Mesenchymal stem cell (in vitro differentiated cells and primary cell): ENCODE measurements at regions not wholly inside any gene's neighbourhood (a gene's known extent, or its start where the extent isn't known, plus 50 kb on each side); places are given as distances from the start of the nearest gene placed in this dataset.

Source experiments
- DNase-seq: peaks from one replicate; pipeline ENCODE4 v3.0.0-alpha.2; 2013
- H2AFZ ChIP-seq: one replicate; pipeline ENCODE4 v1.6.1; 2013; ENCODE audit warnings: low read depth, mild to moderate bottlenecking, control low read depth, inconsistent platforms, low read length, moderate library complexity
- H2AK5ac ChIP-seq: 2 replicates; pipeline ENCODE4 v1.6.1; 2013; ENCODE audit warnings: low read length, moderate library complexity, mild to moderate bottlenecking, inconsistent platforms; ENCODE audit not compliant: severe bottlenecking
- H2BK120ac ChIP-seq: one replicate; pipeline ENCODE4 v1.6.1; 2013; ENCODE audit warnings: low read depth, mild to moderate bottlenecking, inconsistent platforms, low read length, moderate library complexity
- H2BK12ac ChIP-seq, 2 experiments: one replicate each; pipeline ENCODE4 v1.6.1; 2013; ENCODE audit warnings: inconsistent platforms in 2 of 2, low read length in 2 of 2, mild to moderate bottlenecking in 2 of 2, moderate library complexity in 2 of 2, control low read depth in 1 of 2
- H2BK15ac ChIP-seq: one replicate; pipeline ENCODE4 v1.6.1; 2013; ENCODE audit warnings: mild to moderate bottlenecking, low read depth, inconsistent platforms; ENCODE audit not compliant: poor library complexity, severe bottlenecking
- H2BK5ac ChIP-seq: 2 replicates; pipeline ENCODE4 v1.6.1; 2013; ENCODE audit warnings: low read depth, mild to moderate bottlenecking, low read length, control low read depth, inconsistent platforms; ENCODE audit not compliant: poor library complexity, severe bottlenecking
- H3K14ac ChIP-seq, 2 experiments: one replicate each; pipeline ENCODE4 v1.6.1; 2013; ENCODE audit warnings: inconsistent platforms in 2 of 2, low read length in 2 of 2, control low read depth in 1 of 2, mild to moderate bottlenecking in 1 of 2, moderate library complexity in 1 of 2
- H3K18ac ChIP-seq, 2 experiments: one replicate each; pipeline ENCODE4 v1.6.1; 2013; ENCODE audit warnings: inconsistent platforms in 2 of 2, low read length in 2 of 2, control low read depth in 1 of 2, low read depth in 1 of 2, mild to moderate bottlenecking in 1 of 2
- H3K23ac ChIP-seq, 2 experiments: one replicate each; pipeline ENCODE4 v1.6.1; 2013; ENCODE audit warnings: inconsistent platforms in 2 of 2, low read length in 2 of 2, mild to moderate bottlenecking in 2 of 2, moderate library complexity in 2 of 2, control low read depth in 1 of 2
- H3K27ac ChIP-seq: 2 replicates; pipeline ENCODE4 v1.5.1; 2013; ENCODE audit warnings: mild to moderate bottlenecking, moderate library complexity, low read length, control low read depth, inconsistent platforms; ENCODE audit not compliant: poor library complexity, severe bottlenecking
- H3K27me3 ChIP-seq, 2 experiments: 2 replicates each; pipeline versions ENCODE4 v1.6.1 to v1.7.0; 2013; ENCODE audit warnings: low read length in 2 of 2, mild to moderate bottlenecking in 2 of 2, moderate library complexity in 2 of 2, control low read depth in 1 of 2, inconsistent platforms in 1 of 2; ENCODE audit not compliant: control insufficient read depth in 1 of 2, insufficient read depth in 1 of 2
- H3K36me3 ChIP-seq, 2 experiments: 2 replicates each; pipeline versions ENCODE4 v1.6.1 to v1.7.0; 2013; ENCODE audit warnings: low read length in 2 of 2, control low read depth in 1 of 2, inconsistent platforms in 1 of 2, low read depth in 1 of 2, mild to moderate bottlenecking in 1 of 2; ENCODE audit not compliant: insufficient read depth in 2 of 2, control insufficient read depth in 1 of 2
- H3K4ac ChIP-seq, 2 experiments: one replicate each; pipeline ENCODE4 v1.6.1; 2013; ENCODE audit warnings: inconsistent platforms in 2 of 2, low read length in 2 of 2, mild to moderate bottlenecking in 2 of 2, moderate library complexity in 2 of 2, control low read depth in 1 of 2, low read depth in 1 of 2
- H3K4me1 ChIP-seq: 2 replicates; pipeline ENCODE4 v1.6.1; 2013; ENCODE audit warnings: low read depth, low read length, control low read depth; ENCODE audit not compliant: control insufficient read depth, insufficient read depth
- H3K4me2 ChIP-seq: 2 replicates; pipeline ENCODE4 v1.6.1; 2013; ENCODE audit warnings: low read length, mild to moderate bottlenecking, inconsistent platforms; ENCODE audit not compliant: poor library complexity, severe bottlenecking
- H3K4me3 ChIP-seq, 2 experiments: 2 replicates each; pipeline versions ENCODE4 v1.5.1 to v1.7.0; 2013; ENCODE audit warnings: low read length in 2 of 2, mild to moderate bottlenecking in 2 of 2, control low read depth in 1 of 2, low read depth in 1 of 2; ENCODE audit not compliant: insufficient read depth in 1 of 2
- H3K79me1 ChIP-seq: replicated peaks from 2 replicates; pipeline ENCODE4 v1.6.1; 2013; ENCODE audit warnings: mild to moderate bottlenecking, control low read depth, low read length, inconsistent platforms; ENCODE audit not compliant: poor library complexity, severe bottlenecking
- H3K9ac ChIP-seq: 2 replicates; pipeline ENCODE4 v1.7.0; 2013; ENCODE audit warnings: mild to moderate bottlenecking, low read length, moderate library complexity
- H3K9me3 ChIP-seq: 2 replicates; pipeline ENCODE4 v1.7.0; 2013; ENCODE audit warnings: mild to moderate bottlenecking, low read length; ENCODE audit not compliant: control insufficient read depth
- H4K8ac ChIP-seq: one replicate; pipeline ENCODE4 v1.6.1; 2013; ENCODE audit warnings: inconsistent platforms, mild to moderate bottlenecking, low read length, moderate library complexity
- H4K91ac ChIP-seq: one replicate; pipeline ENCODE4 v1.6.1; 2013; ENCODE audit warnings: mild to moderate bottlenecking, low read length, inconsistent platforms
- WGBS: methylation state at CpG from one replicate; pipeline ENCODE4 v1.1.7; 2013; ENCODE audit warnings: mixed read lengths; 5-methylcytosine and 5-hydroxymethylcytosine counted together

DNA sequence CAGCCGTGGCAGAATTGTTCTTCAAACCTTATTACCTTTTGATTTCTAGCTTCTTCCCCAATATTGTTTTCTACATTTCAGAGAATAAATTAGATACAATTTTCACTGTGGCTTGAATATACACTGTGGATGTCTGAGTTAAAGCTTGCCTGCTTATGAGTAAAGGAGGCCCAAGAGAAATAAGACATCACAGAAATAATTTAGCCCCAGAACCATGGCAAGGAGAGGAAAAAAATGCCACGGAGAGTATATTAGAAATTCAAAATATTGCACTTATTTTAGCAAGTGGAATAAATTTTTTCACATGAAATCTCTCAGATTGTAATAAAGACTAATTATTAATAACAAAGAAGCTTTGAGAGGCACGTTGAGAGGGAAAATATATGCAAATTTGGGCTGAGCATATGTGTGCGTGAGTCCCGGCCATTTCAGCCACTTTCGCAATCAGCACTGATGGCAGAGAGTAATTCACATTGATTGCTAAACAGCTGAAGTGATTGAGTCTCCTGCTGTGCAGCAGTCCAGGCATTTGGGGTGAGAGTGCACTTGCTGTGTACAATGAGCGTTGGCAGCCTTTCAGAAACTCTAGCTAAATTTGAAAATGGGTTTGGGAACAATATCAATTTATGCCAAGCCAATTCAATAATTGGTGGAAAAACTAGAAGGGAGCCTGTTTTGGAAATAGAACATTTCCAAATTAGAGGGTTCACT, 596.0 kb downstream of the EPM2A start:
- 62% methylated on average over 6 of the region's 7 CpGs for WGBS
- H2AFZ ChIP-seq, result no peak overlapping the region
- no peaks in the 10 kb centered on the region for H3K4me1 ChIP-seq
- no peak overlapping the region for H3K23ac ChIP-seq
- no peak overlapping the region for H2BK120ac ChIP-seq
- no peak overlapping the region for H3K4ac ChIP-seq
- no peak overlapping the region for H2BK5ac ChIP-seq
- no peaks in the 10 kb centered on the region for H3K36me3 ChIP-seq
- H3K4me2 ChIP-seq, result no peak overlapping the region
- no peak overlapping the region for H3K4me3 ChIP-seq
- H2AK5ac ChIP-seq, result no peak overlapping the region
- no peaks in the 10 kb centered on the region for H3K9me3 ChIP-seq
- no peak overlapping the region for H4K8ac ChIP-seq
- no peak overlapping the region for H3K14ac ChIP-seq
- no peaks in the 10 kb centered on the region for H3K79me1 ChIP-seq
- no peak overlapping the region for H3K27ac ChIP-seq
- no peak overlapping the region for H2BK15ac ChIP-seq
- no peaks in the 10 kb centered on the region for H3K27me3 ChIP-seq
- no peak overlapping the region for H2BK12ac ChIP-seq
- H3K18ac ChIP-seq, result no peak overlapping the region
- DNase-seq, result peak; percentile 48
- no peak overlapping the region for H4K91ac ChIP-seq
- peak overlapping the region; percentile 73 for H3K9ac ChIP-seq

DNA sequence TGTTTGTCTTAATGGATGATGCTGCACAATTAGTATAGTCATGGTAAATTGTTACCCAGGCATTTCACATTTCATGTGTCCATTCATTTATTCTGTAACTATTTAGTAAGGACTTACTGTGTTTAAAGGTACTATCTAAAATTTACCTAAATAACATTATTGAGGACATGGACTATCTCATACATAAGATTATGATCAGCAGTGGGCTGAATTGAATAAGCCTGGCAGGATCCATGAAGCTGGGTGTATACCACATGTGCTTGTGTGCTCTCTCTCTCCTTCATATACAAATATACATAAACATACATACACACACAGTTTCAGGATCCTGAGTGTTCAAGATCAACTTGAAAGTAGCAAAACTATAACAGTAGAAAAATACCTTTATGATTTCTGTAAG, 595.4 kb downstream of the EPM2A start:
- Histone ChIP-seq H3K9me3 (no peaks in the 10 kb centered on the region), H4K91ac (no peak overlapping the region), H3K4me1 (no peaks in the 10 kb centered on the region), H3K27ac (no peak overlapping the region), H2BK15ac (no peak overlapping the region), H3K79me1 (no peaks in the 10 kb centered on the region), H4K8ac (no peak overlapping the region), H3K18ac (no peak overlapping the region), H3K23ac (no peak overlapping the region), H3K36me3 (no peaks in the 10 kb centered on the region), H3K4me2 (no peak overlapping the region), H3K4me3 (no peak overlapping the region), H2AFZ (no peak overlapping the region), H3K4ac (no peak overlapping the region), H2BK12ac (no peak overlapping the region), H2BK5ac (no peak overlapping the region), H3K9ac (no peak overlapping the region), H2BK120ac (no peak overlapping the region), H3K27me3 (no peaks in the 10 kb centered on the region), H3K14ac (no peak overlapping the region), H2AK5ac (no peak overlapping the region)
- DNase-seq, result no peak

DNA sequence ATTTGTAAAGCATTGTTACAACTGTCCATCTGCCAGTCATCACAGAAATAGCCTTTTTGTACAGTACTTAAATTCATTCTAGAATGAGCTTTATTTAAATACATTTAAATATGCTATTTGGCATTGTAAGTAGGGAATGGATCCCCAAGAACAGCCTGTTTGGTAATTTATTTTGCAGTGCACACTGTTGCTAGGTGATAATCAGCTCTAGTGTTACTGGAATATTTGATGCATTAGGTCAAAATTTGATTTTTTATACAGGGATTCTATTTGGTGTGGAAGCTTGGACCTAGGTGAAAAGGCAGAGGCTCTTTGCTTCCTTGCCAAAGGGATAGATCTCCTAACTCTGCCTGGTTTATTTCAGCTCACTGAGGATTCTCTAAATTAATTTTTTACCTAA, 593.7 kb downstream of the EPM2A start:
- Histone ChIP-seq H4K8ac (no peak overlapping the region), H2BK15ac (no peak overlapping the region), H3K36me3 (no peaks in the 10 kb centered on the region), H2AFZ (no peak overlapping the region), H3K79me1 (no peaks in the 10 kb centered on the region), H3K4me2 (no peak overlapping the region), H2BK12ac (no peak overlapping the region), H2AK5ac (no peak overlapping the region), H3K9ac (no peak overlapping the region), H3K14ac (no peak overlapping the region), H3K18ac (no peak overlapping the region), H3K4ac (no peak overlapping the region), H2BK5ac (no peak overlapping the region), H2BK120ac (no peak overlapping the region), H3K27ac (no peak overlapping the region), H3K4me1 (no peaks in the 10 kb centered on the region), H3K4me3 (no peak overlapping the region), H3K27me3 (no peaks in the 10 kb centered on the region), H3K23ac (no peak overlapping the region), H4K91ac (no peak overlapping the region), H3K9me3 (no peaks in the 10 kb centered on the region)
- DNase-seq, result no peak

DNA sequence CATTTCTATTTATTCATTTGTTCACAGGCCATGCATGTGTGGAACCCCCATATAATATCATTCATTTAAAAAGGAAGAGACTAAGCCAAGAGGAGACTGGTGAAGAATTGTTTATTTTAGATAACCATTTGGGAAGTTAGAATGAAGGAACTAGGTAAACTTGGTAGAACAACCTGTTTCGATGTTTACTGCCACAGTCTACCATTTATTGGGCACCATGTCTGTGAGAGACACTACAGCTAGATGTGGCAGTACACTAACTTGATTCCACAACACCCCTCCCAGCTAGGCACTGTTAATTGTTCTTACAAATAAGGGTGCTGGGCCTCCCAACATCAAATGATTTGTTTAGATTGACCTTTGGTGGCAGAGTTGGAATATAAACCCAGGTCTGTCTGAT, 592.4 kb downstream of the EPM2A start:
- H3K79me1 ChIP-seq, result no peaks in the 10 kb centered on the region
- no peak overlapping the region for H3K23ac ChIP-seq
- no peak overlapping the region for H2BK12ac ChIP-seq
- no peak overlapping the region for H3K4me3 ChIP-seq
- H3K18ac ChIP-seq, result no peak overlapping the region
- H3K36me3 ChIP-seq, result no peaks in the 10 kb centered on the region
- no peaks in the 10 kb centered on the region for H3K9me3 ChIP-seq
- H3K27me3 ChIP-seq, result no peaks in the 10 kb centered on the region
- H3K14ac ChIP-seq, result no peak overlapping the region
- no peak overlapping the region for H3K27ac ChIP-seq
- no peaks in the 10 kb centered on the region for H3K4me1 ChIP-seq
- 86% methylated on average over 1 of the region's 1 CpG for WGBS
- H2BK5ac ChIP-seq, result no peak overlapping the region
- no peak overlapping the region for H4K91ac ChIP-seq
- no peak overlapping the region for H4K8ac ChIP-seq
- no peak for DNase-seq
- H3K4ac ChIP-seq, result no peak overlapping the region
- no peak overlapping the region for H3K9ac ChIP-seq
- H3K4me2 ChIP-seq, result no peak overlapping the region
- no peak overlapping the region for H2AK5ac ChIP-seq
- no peak overlapping the region for H2BK15ac ChIP-seq
- H2BK120ac ChIP-seq, result no peak overlapping the region
- no peak overlapping the region for H2AFZ ChIP-seq
